NCI-H748 treated with DMSO at 0.1 percent for 48 hours (cell line): ENCODE measurements at regions not wholly inside any gene's neighbourhood (a gene's known extent, or its start where the extent isn't known, plus 50 kb on each side); places are given as distances from the start of the nearest gene placed in this dataset.
A peak's percentile ranks its signal among the peaks of the same experiment; 100 is the strongest.

Experiments used
- DNase-seq: peaks from one replicate; lab custom pipeline; 2025; lab: John Stamatoyannopoulos, UW

- DNase-seq, result no peak
These were observed 146.9 kb downstream of the TFEC start for GRCh38 chr7:115883629-115884028.

GRCh38 chr7:115881476-115881875 is 149.1 kb downstream of the TFEC start:
- no peak for DNase-seq

- DNase-seq, result no peak
These were observed 151.4 kb downstream of the TFEC start for GRCh38 chr7:115879171-115879570.

DNA sequence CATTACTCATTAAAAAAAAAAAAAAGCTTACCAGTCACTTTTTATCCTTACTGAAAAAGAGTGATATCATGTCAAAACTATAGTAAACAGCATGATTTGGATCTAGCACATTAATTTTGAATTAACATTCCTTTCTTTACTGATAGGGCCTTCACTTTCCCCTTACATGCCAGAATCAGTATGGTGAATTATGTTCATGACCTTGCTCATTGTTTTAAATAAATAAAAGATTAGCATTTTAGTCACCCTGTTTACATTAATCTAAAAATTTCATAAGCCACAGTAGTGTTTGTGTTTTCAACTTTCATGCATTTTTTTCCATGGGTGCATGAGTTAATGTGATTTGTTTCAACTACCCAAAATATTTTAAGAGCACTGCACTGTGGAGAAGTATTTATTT is 160.8 kb downstream of the TFEC start:
- no peak for DNase-seq

- DNase-seq, result no peak
These were observed 161.4 kb downstream of the TFEC start for GRCh38 chr7:115869190-115869589.

DNA sequence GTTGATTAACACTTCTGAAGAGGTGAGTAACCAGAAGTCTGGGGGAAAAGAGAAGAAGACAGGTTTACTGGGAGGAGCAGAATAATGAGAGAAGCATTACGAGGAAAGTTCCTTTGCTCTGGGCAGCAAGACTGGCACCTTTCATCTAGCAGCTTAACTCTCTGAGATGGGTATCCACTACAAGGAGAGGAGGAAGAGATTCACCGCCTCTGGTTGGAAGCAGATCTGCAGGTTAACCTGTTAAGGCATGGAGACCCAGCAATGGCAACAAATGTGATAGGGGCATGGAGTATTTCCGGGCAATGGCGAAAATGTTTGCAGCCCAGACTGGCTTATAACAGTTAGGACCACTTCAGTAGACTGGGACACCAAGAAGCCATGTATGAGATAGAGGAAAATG is 162.2 kb downstream of the TFEC start:
- no peak for DNase-seq

DNA sequence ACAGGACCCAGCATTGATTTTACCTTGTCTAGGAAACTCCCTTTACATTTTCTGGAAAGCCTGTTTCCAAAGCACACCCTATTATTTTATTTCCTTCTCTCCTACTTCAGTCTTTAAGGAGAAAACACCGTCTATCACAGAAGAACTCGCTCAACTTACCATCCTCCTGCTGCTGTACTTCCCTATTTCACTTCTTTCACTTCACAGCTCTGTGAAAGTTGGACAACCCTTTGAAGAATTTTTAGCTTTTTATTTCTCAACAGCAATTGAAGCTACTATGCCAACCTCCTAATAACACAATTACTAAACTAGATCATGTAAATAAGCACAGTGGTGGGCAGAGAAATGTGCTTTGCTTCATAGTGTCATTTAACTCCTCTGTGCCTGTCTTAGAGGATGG is 166.5 kb downstream of the TFEC start:
- DNase-seq, result no peak

GRCh38 chr7:115851291-115851690 is 179.3 kb downstream of the TFEC start:
- peak; percentile 57 for DNase-seq

DNA sequence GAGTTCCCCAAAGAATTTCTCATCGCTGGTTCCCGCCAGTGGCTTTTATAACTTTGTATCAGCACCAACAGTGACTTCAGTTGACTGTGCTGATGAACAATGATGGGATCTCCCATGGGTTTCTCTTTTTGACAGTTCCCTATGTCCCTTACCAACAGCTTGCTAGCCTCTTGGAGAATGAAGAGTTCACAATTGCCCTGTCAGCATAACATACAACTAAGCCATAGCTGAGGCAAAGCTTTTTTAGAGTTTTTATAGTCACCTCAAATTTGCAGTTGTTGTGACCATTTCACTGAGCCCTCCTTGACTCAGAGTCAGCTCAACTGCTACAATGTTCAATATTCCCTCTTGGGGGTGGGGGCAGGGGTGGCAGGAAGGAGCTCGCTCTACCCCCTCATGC is 179.8 kb downstream of the TFEC start:
- no peak for DNase-seq

- no peak for DNase-seq
These were observed 185.7 kb downstream of the TFEC start for GRCh38 chr7:115844857-115845256.

GRCh38 chr7:115840702-115841101 is 189.9 kb downstream of the TFEC start:
- no peak for DNase-seq

DNA sequence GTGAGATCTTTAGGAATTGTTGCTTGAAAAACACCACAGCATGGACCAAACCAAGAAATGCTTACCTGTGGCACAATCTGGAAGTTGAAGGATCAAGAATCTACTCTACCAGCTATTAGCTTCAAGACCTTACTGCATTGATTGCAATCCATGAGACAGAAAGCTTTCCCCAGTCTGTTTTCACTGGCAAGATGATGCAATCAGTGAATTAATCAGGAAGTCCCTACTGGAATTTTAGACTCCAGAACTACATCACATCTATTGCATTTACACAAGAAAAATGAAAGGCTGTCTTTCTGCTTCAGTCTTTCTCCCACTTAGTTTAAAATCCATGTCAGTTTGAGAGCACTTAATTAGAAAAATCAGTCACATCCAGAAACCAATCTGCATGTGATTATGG is 191.7 kb downstream of the TFEC start:
- DNase-seq, result no peak

GRCh38 chr7:115831371-115831770 is 199.2 kb downstream of the TFEC start:
- DNase-seq, result no peak

GRCh38 chr7:115827305-115828045 is 203.1 kb downstream of the TFEC start:
- DNase-seq, result no peak

DNA sequence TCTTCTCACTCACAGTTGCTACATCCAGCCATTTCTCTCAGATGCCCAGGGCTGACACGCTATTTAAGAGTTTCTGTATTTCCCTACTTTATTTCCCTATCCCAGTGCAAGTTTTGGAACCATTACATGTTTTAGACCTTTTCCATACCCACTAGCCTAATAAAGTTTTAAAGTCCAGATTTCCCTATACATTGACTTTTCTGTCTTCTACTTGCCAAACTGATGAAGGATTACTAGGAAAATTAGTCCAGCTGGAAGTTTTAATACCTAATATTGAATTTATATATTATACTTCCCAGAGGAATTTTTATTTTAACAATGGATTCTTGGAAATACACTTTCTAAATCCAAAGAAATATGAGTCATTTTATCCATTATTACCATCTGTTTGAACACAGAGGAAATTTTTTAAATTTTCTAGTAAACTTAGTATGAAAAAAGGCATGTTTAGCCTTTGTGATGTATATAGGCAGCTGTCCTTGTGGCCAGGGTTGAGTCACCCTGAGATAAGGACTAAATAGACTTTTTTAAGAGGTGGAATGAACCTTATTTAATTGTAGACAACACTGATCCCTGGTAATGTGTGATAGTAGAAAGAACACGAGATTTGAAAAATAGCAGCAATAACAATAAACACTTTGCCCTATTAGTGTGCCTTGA is 205.0 kb downstream of the TFEC start:
- no peak for DNase-seq

DNA sequence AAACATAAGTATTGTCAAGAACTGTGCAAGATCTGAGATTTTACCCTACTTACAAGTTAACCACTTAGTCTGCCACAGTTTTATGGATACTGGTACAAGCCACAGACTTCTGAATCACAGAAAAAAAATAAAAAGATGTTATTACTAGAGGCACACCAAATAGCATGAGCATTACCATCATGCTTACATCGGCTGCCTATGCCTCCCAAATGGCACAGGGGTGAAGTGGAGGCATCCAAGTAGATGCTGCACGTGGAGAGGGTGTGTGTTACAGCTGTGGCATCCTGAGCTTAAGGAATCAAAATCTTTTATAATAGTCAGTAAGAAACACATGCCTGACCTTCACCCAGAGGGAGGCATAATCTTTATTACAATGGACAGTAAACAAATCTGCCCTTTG is 207.8 kb downstream of the TFEC start:
- no peak for DNase-seq

DNA sequence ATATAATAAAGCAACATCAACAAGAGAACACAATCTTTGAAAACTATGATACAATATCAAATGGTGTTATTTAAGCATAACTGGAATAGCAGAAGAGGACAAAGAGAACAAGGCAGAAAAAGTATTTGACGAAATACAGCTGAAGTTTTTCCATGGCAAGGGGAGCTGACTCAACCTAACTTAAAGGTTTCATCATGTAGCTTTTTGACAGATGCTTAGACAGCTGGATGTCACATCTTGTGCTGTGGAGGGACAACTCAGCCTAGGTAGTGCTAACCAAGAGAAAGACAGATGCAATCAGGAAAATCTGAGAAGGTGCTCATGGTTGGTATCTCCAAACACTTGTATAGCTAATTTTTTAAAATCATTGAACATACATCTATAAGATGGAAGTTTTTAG is 208.2 kb downstream of the TFEC start:
- DNase-seq, result no peak

- DNase-seq, result no peak
These were observed 214.1 kb downstream of the TFEC start for GRCh38 chr7:115816318-115816974.

GRCh38 chr7:115812794-115813193 is 217.8 kb downstream of the TFEC start:
- DNase-seq, result no peak

DNA sequence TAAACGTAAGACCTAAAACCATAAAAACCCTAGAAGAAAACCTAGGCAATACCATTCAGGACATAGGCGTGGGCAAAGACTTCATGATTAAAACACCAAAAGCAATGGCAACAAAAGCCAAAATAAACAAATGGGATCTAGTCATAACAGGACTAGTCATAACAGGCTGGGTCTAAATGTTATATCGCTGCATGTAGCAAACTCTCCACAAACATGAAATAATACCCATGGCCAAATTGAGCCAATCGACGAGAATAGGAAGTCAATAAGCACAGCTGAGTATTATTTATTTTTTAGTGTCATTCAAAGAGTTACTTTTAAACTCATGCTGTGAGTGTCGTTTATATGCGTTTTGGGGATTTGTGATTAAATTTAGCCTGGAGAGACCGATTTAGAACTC is 225.1 kb downstream of the TFEC start:
- DNase-seq, result peak; percentile 76

GRCh38 chr7:115802415-115802814 is 228.1 kb downstream of the TFEC start:
- no peak for DNase-seq

- no peak for DNase-seq
These were observed 231.1 kb downstream of the TFEC start for GRCh38 chr7:115799430-115799829.

GRCh38 chr7:115793958-115794702 is 236.4 kb downstream of the TFEC start:
- DNase-seq, result no peak
